H1 (cell line): ENCODE measurements at regions not wholly inside any gene's neighbourhood (a gene's known extent, or its start where the extent isn't known, plus 50 kb on each side); places are given as distances from the start of the nearest gene placed in this dataset.

Experiments
- EZH2 ChIP-seq: fragments of 200-600 bp; sonication (generic); IDR thresholded peaks from 2 replicates; pipeline ENCODE4 v1.7.1; 2012; ENCODE audit warnings: low read depth, mild to moderate bottlenecking, moderate library complexity, low read length, inconsistent platforms; ENCODE audit not compliant: severe bottlenecking
- RBBP5 ChIP-seq: IDR thresholded peaks from 2 replicates; pipeline ENCODE4 v1.7.1; 2012; ENCODE audit warnings: low read depth, mild to moderate bottlenecking, inconsistent platforms, low read length, moderate library complexity, borderline replicate concordance
- TCF12 ChIP-seq: IDR thresholded peaks from 2 replicates; pipeline ENCODE4 v1.6.1; 2011; ENCODE audit warnings: low read depth, mild to moderate bottlenecking, low read length

- TF ChIP-seq TCF12 (no peak), EZH2 (no peak), RBBP5 (no peak)
Measured at GRCh38 chr19:46947866-46948265, 71.8 kb upstream of the NPAS1 start (continued).
